NOMO-1 treated with DMSO at 0.1 percent for 48 hours (cell line): ENCODE measurements at regions not wholly inside any gene's neighbourhood (a gene's known extent, or its start where the extent isn't known, plus 50 kb on each side); places are given as distances from the start of the nearest gene placed in this dataset.
"Not testable (repeated sequence)": the region's sequence is repeated elsewhere in the genome, so short reads cannot be mapped to it uniquely, and the experiment has no call there.

Source experiments
- DNase-seq: peaks from one replicate; lab custom pipeline; 2025; ENCODE audit not compliant: unreplicated experiment; lab: John Stamatoyannopoulos, UW

- no peak for DNase-seq
Measured at GRCh38 chr16:17944345-17944744, 392.2 kb downstream of the NPIPA8 start.

DNA sequence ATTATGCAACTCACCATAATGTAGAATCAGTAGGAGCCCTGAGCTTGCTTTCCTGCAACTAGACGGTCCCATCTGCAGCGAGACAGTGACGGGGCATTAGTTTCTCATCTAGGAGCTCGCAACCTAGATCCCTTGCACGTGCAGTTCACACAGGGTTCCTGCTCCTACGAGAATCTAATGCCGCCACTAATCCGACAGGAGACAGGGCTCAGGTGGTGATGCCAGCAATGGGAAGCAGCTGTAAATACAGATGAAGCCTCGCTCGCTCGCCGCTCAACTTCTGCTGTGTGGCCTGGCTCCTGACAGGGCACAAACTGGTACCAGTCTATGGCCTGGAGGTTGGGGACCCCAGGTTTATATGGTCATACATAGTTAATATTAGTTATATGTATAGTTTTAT, 394.5 kb downstream of the NPIPA8 start:
- no peak for DNase-seq

DNA sequence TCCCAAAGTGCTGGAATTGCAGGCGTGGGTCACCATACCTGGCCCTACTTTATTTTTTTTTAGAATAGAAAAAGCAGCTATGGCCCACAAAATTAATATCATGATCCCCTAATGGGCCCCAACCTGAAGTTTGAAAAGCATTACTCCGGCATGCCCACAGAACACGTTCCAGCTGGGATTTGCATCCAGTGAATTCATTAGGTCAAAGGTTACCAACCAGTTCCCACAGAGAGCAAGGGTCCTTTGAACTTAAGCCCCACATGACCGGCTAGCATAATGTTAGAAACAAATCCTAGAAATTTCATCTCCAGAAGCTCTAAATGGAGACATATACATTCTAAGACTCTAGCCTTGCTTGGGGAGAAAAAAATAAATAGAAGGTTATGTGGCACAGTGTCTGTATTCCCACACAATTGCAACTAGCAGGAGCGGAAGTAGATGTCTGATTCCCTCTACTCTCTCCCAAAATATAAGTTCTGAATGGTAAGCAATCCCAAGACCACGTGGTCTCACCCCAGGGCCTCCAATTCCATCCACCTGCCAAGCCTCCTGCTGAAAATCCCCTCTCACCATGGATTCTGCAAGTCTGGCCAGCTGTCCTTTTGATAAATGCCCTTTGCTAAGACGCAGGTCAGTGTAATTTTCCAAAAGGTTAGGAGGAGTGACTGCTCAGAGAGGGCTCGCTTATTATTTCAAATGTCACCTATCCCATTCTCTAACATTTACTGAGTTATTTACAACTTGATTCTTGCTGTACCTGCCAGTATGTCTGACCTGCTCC, 395.8 kb downstream of the NPIPA8 start:
- DNase-seq: no peak

DNA sequence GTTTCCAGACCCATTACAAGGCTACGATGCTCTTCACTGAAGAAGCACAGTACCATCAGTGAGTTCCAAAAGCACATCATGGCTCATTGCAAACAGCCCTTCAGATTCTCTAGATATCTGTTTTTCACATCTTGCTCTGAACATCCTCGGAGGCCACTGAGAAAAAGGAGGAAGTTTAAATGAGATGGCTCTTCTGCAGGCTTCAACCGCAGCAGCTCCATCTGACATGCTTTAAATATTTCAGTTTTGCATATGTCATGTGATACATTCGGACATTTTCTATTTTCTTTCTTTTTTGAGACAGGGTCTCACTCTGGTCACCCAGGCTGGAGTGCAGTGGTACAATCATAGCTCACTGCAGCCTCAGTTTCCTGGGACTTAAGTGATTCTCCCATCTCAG, 396.8 kb downstream of the NPIPA8 start:
- DNase-seq: peak; percentile 62

GRCh38 chr16:17939122-17939536, 397.4 kb downstream of the NPIPA8 start:
- DNase-seq: no peak

DNA sequence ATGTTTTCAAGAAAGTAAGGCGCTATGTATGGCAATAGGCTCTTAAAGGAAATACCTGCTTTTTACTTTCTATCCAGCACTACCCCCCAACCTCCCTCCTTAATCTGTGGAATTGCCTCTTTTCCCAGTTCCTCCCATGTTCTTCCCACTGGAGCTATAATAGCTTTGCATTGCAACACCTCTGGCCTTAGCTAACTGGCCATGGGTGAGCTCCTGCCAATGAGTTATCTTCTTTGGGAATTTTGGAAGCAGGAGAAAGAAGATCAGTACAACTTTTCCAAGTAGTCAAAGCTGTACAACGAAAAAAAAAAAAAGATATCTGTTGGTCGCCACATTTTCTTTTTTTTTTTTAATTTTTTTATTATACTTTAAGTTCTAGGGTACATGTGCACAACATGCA, 398.0 kb downstream of the NPIPA8 start:
- DNase-seq: no peak

GRCh38 chr16:17936766-17937402, 399.7 kb downstream of the NPIPA8 start:
- no peak for DNase-seq

DNA sequence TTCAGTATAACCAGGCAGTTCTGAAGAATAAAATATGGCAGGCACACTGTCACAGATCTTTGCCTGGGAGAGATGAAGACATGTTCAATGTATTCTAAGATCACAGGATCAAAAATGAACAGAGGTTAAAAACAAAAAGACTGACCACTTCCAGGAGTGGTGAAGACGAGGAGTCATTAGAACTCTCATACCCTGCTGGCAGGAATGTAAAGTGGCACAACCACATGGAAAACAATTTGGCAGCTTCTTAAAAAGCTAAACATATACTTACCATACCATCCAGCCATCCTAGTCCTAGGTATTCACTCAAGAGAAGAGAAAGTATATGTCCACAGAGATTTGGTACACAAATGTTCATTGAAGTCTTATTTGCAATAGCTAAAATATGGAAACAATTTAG, 406.3 kb downstream of the NPIPA8 start:
- DNase-seq: no peak

DNA sequence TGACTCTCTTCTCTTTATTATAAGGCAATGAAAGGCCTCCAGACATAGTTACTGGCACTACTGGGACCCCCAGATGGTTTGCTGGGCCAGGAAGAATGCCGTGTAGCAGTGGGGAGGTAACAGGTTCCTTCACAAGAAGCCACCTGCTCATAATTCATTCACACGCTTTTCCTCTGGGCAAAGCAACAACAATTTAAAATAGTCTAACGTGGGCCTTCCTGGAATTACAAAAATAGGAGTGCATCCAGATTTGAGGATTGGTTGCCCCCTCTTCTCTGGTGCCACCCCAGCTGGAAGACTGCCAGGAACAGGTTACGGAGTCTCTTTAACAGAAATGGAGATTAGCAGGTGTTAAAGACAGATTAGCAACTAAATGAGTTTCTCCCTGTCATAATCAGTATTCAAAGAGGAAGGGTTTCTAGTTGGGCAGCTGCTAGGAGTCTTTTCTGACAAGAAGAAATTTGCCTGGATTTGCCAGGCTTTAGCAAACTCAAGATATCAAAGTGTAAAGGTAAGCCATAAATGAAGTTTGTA, 409.6 kb downstream of the NPIPA8 start:
- DNase-seq: no peak

GRCh38 chr16:17926461-17926860, 410.1 kb downstream of the NPIPA8 start:
- DNase-seq: no peak

DNA sequence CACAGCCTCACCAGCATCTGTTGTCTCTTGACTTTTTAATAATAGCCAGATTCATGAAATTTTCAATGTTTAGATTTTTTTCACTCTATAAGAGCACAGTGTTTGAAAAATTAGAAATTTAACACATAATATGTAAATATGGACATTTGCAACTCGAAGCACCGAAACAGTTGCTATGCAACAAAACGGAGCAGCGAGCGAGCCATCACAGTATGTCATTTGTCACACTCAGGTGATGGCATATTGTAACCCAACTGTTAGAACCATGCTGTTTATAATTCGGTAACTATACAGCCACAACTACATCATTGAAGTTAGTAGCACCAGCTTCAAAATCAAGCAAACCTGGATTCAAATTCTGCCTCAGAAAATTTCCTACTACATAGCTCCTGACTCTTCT, 410.8 kb downstream of the NPIPA8 start:
- no peak for DNase-seq

DNA sequence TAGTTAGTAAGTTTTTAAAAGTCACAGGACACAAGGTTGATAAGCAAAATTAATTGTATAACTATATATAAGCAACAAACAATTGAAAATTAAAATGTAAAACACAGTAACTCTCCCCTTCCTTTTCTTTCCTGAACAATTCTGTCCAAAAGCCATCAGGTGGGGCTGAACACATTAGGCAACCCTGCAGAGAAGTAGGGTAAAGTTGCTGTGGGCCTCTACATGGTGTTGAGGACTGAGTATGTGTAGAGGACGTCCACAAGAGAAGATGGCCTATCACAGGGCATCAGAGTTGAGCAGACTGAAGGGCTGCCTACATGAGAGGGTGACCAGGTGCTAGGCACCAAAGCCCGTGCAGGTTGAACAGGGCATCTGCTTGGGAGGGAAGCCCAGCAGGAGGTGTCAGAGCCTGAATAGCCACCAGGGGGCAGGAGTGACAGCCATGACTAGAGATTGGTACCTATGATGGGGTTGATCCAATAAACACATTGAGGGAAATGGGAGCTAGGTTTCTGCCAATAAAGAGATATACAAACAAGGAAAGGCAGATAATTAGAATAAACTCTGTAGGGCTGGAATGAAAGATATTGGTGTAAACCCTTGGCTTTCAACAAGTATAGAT, 415.1 kb downstream of the NPIPA8 start:
- peak; percentile 19 for DNase-seq

DNA sequence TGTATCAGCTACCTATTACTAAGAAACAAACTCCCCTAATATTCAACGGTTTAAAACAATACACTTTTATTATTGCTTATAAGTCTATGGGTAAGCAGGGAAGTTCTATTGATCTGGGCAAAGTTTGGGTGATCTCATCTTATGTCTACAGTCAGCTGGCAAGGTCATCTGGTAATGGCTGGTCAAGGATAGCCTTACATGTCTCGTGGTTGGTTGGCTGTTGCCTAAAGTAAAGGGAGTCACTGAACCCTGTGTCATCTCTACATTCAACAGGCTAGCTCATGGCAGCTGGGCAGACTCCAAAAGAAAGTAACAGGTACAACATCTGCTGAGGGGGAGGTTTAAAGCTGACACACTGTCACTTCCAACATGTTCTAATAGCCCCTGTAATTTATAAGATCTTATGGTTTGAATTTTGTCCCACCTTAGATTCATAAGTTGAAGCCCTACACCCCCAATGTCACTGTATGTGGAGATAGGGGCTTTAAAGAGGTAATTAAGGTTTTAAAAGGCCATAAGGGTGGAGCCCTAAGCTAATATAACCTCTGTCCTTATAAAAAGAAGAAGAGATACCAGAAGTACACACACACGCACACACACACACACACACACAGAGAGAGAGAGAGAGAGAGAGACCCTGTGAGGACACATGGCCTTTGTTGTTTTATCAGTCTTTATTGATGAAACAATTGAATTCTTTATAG, 419.1 kb downstream of the NPIPA8 start:
- DNase-seq: no peak

GRCh38 chr16:17915791-17916190, 420.7 kb downstream of the NPIPA8 start:
- DNase-seq: no peak

DNA sequence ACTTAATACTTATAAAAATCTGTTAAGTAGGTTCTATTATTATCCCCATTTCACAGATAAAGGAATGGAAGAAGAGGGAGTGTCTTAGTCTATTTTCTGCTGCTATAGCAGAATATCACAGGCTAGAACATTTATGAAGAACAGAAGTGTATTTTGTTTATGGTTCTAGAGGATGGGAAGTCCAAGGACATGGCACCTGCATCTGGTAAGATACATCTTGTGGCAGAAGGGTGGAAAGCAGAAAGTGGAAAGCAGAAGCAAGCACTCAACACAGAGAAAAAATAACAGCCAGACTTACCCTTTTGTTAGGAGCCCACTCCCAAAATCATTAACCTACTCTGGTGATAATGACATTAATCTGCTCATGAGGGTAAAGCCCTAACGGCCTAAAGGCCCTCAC, 422.4 kb downstream of the NPIPA8 start:
- no peak for DNase-seq

GRCh38 chr16:17911578-17911977, 425.0 kb downstream of the NPIPA8 start:
- not testable (repeated sequence) for DNase-seq

GRCh38 chr16:17906626-17907025, 429.9 kb downstream of the NPIPA8 start:
- DNase-seq: not testable (repeated sequence)

GRCh38 chr16:17901309-17901708, 430.5 kb upstream of the XYLT1 start:
- DNase-seq: no peak

DNA sequence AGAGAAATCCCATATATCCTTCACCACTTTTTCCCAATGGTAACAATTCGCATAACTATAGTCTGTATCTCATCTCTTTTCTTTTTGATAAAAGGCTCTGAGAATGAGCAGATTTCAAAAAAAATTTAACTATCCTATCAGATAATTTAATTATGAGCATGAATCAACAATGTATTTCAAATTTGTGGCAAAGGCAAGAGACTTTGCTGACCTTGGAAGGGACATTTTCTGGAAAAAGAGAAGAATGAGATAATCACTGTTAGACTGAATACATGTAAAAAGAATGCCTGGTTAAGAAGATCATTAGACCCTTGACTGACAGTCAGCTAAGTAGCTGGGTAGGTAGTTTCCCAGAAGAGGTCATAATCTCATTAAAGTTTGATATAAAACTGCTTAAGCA, 428.4 kb upstream of the XYLT1 start:
- DNase-seq: no peak

GRCh38 chr16:17887963-17888362, 417.2 kb upstream of the XYLT1 start:
- no peak for DNase-seq

- no peak for DNase-seq
Measured at GRCh38 chr16:17885659-17886207, 415.0 kb upstream of the XYLT1 start.
